Lower lobe of right lung (tissue), 2 donors: ENCODE measurements at regions not wholly inside any gene's neighbourhood (a gene's known extent, or its start where the extent isn't known, plus 50 kb on each side); places are given as distances from the start of the nearest gene placed in this dataset.

Source experiments
- ATAC-seq, 2 donors: fragments of 200-7000 bp; cut with Tn5 transposase; one replicate each; pipeline ENCODE4 v1.9.1; 2020 to 2022; ENCODE audit warnings: mild to moderate bottlenecking in 2 of 2, moderate library complexity in 2 of 2
- DNase-seq: peaks from one replicate; pipeline ENCODE4 v3.0.0-alpha.2; 2020
- H3K27ac ChIP-seq: fragments of 200-600 bp; one replicate; pipeline ENCODE4 v1.8.0; 2022
- H3K27me3 ChIP-seq: fragments of 200-600 bp; one replicate; pipeline ENCODE4 v1.8.0; 2022; ENCODE audit warnings: low read depth
- H3K36me3 ChIP-seq: fragments of 200-600 bp; one replicate; pipeline ENCODE4 v1.8.0; 2022; ENCODE audit warnings: mild to moderate bottlenecking
- H3K4me1 ChIP-seq: fragments of 200-600 bp; one replicate; pipeline ENCODE4 v1.8.0; 2022
- H3K4me3 ChIP-seq: fragments of 200-600 bp; one replicate; pipeline ENCODE4 v1.8.0; 2022; ENCODE audit warnings: mild to moderate bottlenecking
- H3K9me3 ChIP-seq: fragments of 200-600 bp; one replicate; pipeline ENCODE4 v1.8.0; 2022
- intact Hi-C: fragments of 100-400 bp; cut with DNase I; formaldehyde crosslinking; loops from one replicate; pipeline ENCODE4 v1.11.0; 2022
- TF ChIP-seq, protein P1 (sequence below): fragments of 200-600 bp; IDR thresholded peaks from one replicate; pipeline ENCODE4 v1.8.0; 2022; ENCODE audit warnings: antibody characterized with exemption, mild to moderate bottlenecking
- donor health status: DM: no; HTN: yes; CAD: no; lungs with severe emphysema.

DNA sequence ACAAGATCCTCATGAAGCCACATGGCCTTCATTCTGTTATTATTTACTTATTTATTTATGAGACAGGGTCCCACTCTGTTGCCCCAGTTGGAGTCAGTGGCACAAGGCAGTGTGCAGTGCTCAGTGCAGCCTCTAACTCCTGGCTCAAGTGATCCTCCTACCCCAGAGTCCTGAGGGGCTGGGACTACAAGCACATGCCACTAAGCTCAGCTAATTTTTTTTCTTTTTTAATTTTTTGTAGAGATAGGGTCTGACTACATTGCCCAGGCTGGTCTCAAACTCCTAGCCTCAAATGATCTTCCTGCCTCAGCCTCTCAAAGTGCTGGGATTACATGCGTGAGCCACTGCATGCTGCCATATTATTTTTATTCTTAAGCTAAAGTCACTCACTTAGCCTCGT, 241.4 kb downstream of the UQCRFS1 start:
- intact Hi-C loops: no loop called here
- Histone ChIP-seq H3K4me1 (no peaks in the 10 kb centered on the region), H3K9me3 (no peaks in the 10 kb centered on the region), H3K27ac (no peak overlapping the region), H3K4me3 (no peak overlapping the region), H3K36me3 (no peaks in the 10 kb centered on the region), H3K27me3 (no peaks in the 10 kb centered on the region)
- DNase-seq (no peak), ATAC-seq (no peak)
- TF ChIP-seq, protein P1, sequence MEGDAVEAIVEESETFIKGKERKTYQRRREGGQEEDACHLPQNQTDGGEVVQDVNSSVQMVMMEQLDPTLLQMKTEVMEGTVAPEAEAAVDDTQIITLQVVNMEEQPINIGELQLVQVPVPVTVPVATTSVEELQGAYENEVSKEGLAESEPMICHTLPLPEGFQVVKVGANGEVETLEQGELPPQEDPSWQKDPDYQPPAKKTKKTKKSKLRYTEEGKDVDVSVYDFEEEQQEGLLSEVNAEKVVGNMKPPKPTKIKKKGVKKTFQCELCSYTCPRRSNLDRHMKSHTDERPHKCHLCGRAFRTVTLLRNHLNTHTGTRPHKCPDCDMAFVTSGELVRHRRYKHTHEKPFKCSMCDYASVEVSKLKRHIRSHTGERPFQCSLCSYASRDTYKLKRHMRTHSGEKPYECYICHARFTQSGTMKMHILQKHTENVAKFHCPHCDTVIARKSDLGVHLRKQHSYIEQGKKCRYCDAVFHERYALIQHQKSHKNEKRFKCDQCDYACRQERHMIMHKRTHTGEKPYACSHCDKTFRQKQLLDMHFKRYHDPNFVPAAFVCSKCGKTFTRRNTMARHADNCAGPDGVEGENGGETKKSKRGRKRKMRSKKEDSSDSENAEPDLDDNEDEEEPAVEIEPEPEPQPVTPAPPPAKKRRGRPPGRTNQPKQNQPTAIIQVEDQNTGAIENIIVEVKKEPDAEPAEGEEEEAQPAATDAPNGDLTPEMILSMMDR: no peak

DNA sequence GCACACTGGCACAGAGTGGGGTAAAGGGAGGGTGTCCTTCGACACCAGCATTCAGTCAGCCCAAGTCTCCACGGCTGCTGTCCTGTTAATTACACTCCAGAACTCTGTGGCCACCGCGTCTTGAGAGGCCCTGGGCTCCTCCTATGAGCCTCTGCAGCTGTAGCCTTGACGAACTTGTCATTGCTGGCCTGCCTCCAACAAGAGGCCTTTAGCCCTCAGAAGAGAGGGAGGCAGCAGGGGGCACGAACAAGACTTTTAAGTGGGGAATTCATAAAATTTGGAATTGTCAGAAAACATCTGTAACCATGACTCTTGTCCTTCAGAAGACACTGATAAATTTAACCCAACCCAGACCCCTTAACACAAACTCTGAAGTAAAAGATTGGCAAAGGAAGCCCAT, 241.9 kb downstream of the UQCRFS1 start:
- TF ChIP-seq, protein P1: no peak
- intact Hi-C loops: no loop called here
- Histone ChIP-seq H3K9me3 (no peaks in the 10 kb centered on the region), H3K4me1 (no peaks in the 10 kb centered on the region), H3K27me3 (no peaks in the 10 kb centered on the region), H3K36me3 (no peaks in the 10 kb centered on the region), H3K4me3 (no peak overlapping the region), H3K27ac (no peak overlapping the region)
- DNase-seq: no peak
- ATAC-seq: no peak

DNA sequence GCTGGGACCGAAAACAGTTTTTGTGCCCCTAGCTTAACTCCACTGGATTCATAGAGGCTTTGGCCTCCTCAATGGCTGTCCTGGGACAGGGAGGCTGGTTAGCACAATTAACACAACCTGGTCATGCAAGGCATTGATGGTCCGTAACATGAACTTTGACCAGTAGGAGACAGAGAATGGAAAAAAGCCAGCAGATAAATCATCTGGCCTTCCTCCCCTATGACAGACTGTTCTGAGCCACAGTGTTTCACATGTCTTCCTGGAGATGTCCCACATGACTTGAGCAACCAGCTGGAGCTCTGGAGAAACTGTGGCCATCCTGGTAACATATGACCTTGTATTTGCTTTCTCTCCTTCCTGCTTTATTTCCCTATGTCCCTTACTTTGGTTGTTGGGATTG, 244.2 kb downstream of the UQCRFS1 start:
- no peak for ATAC-seq
- H3K9me3 ChIP-seq: no peaks in the 10 kb centered on the region
- H3K4me1 ChIP-seq: no peaks in the 10 kb centered on the region
- H3K4me3 ChIP-seq: no peak overlapping the region
- H3K27me3 ChIP-seq: no peaks in the 10 kb centered on the region
- H3K27ac ChIP-seq: no peak overlapping the region
- TF ChIP-seq, protein P1: no peak
- DNase-seq: no peak
- H3K36me3 ChIP-seq: no peaks in the 10 kb centered on the region
- intact Hi-C loops: no loop called here

DNA sequence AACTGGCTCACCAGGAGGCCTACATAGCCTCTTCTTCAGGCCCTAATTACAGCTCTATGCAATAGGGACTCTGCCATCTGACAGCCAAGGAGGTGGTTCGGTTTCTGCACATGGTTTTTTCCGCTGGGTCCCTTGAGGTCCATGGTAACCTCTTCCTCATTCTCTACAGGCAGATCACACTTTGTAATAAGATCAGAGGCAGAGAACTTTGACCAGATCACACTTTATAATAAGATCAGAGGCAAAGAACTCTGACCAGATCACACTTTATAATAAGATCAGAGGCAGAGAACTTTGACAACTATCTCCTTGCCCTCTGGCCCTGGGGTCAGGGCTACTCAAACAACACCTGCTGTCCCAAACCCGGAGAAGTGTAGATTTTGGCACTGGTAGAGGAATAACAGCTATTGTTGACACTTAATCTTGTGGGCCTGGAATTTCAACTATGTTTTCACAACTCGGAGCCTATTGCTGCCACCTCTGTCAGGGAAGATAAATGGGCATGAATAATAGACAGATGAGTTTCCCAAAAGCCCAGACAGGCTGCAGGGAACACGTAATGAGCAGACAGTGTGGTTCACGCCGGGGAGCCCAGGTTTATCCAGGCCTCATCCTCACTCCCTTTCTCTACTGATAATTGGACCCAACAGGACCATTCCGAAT, 246.1 kb downstream of the UQCRFS1 start:
- TF ChIP-seq, protein P1: no peak
- no peaks in the 10 kb centered on the region for H3K9me3 ChIP-seq
- H3K27ac ChIP-seq: no peak overlapping the region
- no peaks in the 10 kb centered on the region for H3K27me3 ChIP-seq
- H3K36me3 ChIP-seq: no peaks in the 10 kb centered on the region
- no peak for DNase-seq
- no peak overlapping the region for H3K4me3 ChIP-seq
- no peaks in the 10 kb centered on the region for H3K4me1 ChIP-seq
- intact Hi-C loops: no loop called here
- no peak for ATAC-seq

DNA sequence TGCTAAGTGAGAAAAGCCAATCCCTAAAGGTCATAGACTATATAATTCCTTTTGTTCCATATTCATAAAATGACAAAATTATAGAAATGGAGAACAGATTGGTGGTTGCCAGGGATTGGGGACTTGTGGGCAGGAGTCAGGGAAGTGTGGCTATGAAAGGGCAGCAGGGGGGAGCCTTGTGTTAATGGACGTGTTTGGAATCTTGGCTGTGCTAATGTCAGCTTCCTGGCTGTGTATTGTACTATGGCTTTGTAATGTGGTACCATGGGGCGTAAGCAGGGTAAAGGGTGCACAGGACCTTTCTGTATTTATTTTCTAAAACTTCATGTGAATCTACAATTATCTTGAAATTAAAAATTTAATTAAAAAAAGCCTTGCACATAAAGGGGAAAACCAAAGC, 248.5 kb downstream of the UQCRFS1 start:
- H3K27ac ChIP-seq: no peak overlapping the region
- intact Hi-C loops: no loop called here
- TF ChIP-seq, protein P1: no peak
- ATAC-seq (no peak), DNase-seq (no peak)
- no peaks in the 10 kb centered on the region for H3K27me3 ChIP-seq
- no peaks in the 10 kb centered on the region for H3K4me1 ChIP-seq
- no peak overlapping the region for H3K4me3 ChIP-seq
- H3K36me3 ChIP-seq: no peaks in the 10 kb centered on the region
- H3K9me3 ChIP-seq: no peaks in the 10 kb centered on the region
